ENCODE measurements at regions not wholly inside any gene's neighbourhood (a gene's known extent, or its start where the extent isn't known, plus 50 kb on each side); places are given as distances from the start of the nearest gene placed in this dataset.
"Not testable (repeated sequence)": the region's sequence is repeated elsewhere in the genome, so short reads cannot be mapped to it uniquely, and the experiment has no call there.

DNA sequence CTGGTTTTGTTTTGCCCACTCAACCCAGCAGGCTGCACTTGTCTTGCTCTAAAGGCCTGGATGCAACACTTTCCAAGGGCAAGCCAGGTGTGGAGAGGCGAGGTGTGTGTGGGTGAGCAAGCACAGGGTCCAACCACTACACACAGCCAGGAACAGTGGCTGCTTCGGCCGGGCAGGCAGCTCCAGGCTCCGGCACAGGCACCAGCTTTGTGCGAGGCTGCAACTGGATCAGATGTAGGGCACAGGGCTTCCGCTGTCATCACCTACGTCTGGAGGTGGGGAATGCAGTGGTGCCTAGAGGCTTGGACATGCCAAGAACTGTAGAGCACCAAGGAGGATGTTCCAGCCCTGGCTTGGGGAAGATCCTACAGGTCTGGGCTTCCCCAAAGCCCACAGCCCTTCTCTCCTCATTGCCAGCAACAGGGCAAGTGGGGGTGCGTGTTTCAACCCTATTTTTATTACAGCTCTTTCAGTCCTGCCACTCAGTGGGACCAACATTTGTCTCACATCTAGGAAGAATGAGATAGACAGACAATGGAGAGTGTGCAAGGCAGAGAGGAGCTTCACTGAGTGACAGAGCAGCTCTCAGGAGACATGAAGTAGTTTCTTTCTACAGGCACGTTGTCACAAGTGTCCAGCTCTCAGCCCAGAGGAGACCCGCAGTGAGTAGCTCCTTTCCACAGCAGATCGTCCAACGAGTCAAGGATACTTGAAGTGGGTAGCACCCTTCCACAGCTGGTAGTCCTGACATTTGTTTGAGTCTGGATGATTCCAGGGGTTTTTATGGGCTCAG, 622.2 kb downstream of the CDH9 start:
- DNase-seq (ENCODE audit: low read depth), result no peak

DNA sequence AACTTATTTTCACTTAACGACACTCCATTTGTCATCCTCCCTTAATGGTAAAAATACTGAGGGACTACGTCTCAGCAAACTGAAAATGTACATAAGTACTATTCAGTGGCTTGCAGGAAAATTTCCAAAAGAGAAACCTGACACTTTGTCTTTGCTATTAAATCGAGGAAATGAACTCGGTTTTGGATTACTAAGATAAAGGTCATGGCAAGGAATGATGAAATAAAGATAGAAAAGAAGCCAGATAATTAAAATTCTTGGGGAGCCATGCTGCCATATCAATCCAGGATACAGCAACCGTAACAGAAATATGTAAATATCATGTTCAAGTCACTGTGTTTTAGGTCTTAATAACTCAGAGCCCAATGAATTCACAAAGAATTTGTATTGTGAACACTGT, 647.8 kb downstream of the CDH9 start:
- no peak for DNase-seq (ENCODE audit: low read depth)

DNA sequence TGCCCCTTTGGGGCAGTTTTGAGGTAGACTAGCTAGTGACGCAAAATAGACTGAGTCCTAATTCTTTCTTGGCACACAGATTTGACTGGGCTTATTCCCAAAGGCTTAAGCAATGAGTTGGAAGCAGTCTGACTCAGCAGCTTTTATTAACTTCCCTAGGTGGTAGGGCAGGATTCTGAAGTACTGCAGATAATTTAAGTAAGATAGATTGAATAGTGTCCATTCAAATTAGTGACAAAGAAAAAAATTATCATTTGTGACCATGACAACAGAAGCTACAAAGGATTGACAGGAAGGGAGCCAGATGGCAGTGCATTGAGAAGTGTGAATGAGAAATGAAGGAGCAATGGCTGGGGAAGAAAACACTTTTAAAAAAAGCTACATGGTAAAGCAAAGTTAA, 649.4 kb downstream of the CDH9 start:
- no peak for DNase-seq (ENCODE audit: low read depth)

DNA sequence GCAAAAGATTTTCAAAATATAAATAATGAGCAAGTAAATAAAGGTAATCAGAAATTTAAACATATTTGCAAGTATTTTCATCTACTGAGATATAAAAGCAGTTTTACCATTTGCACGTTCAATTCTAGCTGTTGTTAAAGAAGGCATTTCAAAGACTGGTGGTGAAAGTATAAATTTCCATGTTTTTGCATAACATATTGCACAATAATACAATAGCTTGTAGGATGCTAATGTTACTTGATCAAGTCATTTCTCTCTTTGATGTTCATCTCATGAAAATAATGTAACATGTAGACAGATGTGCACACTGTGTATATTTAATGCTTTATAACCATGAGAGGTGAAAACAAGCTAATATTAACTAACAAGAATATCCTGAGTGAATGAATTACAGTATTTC, 651.9 kb downstream of the CDH9 start:
- no peak for DNase-seq (ENCODE audit: low read depth)

GRCh38 chr5:26364624-26365023, 673.8 kb downstream of the CDH9 start:
- not testable (repeated sequence) for DNase-seq (ENCODE audit: low read depth)

DNA sequence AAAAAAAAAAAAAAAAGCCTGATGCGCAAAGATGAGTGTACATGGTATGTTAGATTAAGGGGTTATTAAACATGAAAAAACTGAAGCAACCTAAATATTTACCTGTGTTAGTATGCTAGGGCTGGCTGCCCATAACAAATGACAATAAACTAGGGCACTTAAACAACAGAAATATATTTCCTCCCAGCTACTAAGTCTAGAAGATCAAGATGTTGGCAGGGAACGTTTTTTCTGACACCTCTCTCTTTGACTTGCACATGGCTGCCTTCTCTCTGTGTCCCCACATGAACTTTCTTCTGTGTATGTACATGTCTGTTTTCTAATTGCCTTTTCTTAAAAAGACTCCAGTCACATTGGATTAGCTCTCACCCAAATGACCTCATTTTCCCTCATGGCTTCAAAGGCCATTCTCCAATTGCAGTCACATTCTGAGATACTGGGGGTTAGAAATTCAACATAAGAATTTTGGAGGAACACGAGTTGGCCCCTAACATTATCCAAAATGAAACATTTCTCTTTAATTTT, 694.5 kb downstream of the CDH9 start:
- DNase-seq (ENCODE audit: low read depth), result no peak

GRCh38 chr5:26339576-26339975, 698.8 kb downstream of the CDH9 start:
- DNase-seq (ENCODE audit: low read depth), result no peak

DNA sequence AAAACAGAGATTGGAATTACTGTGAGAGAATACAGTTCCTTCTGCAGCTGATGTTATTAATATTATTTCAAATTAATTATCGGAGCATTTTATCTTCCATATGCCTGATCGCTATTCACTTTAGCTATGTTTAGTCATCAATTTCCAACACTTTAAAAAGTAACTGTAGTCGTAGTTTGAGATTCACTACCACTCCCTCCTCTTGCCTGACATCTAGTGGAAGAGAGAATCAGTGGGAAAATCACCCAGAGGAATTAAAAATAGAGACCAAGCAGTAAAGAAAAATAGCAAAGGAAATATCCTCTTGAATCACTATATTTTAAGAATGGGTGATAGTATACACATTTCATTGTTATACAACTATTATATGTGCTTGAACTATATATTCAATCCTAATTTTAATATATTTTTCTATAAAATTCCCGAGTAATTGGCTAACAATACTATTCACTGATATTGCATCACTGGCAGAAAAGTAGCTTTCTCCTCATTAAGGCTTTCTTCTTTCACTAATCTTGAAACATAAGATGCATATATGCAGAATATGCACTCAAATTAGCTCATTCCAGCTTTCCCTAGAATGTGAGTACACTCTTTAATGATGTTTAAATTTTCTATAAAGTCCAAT, 708.7 kb downstream of the CDH9 start:
- DNase-seq (ENCODE audit: low read depth), result peak; percentile 0

- no peak for DNase-seq (ENCODE audit: low read depth)
Observed at GRCh38 chr5:26326153-26326759, 712.1 kb downstream of the CDH9 start.

DNA sequence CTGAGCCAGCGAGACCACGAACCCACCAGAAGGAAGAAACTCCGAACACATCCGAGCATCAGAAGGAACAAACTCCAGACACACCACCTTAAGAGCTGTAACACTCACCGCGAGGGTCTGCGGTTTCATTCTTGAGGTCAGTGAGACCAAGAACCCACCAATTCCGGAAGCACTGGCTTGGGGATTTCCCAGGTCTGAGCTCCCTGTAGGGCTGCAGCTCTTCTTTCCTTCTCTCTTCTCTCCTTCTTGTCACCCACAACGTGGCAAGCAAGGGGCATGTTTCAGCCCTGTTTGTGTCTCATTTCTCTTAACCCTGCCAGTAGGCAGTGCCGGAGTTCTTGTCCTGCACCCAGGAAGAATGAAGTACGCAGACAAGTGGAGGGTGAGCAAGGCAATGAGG, 713.0 kb downstream of the CDH9 start:
- not testable (repeated sequence) for DNase-seq (ENCODE audit: low read depth)

DNA sequence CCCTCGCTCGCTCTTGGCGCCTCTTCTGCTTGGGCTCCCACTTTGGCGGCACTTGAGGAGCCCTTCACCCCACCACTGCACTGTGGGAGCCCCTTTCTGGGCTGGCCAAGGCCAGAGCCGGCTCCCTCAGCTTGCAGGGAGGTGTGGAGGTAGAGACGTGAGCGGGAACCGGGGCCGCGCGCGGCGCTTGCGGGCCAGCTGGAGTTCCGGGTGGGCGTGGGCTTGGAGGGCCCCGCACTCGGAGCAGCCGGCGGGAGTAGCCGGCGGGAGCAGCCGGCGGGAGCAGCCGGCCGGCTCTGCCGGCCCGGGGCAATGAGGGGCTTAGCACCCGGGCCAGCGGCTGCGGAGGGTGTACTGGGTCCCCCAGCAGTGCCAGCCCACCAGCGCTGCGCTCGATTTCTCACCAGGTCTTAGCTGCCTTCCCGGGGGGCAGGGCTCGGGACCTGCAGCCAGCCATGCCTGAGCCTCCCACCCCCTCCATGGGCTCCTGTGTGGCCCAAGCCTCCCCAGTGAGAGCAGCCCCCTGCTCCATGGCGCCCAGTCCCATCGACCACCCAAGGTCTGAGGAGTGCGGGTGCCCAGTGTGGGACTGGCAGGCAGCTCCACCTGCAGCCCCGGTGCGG, 714.0 kb downstream of the CDH9 start:
- not testable (repeated sequence) for DNase-seq (ENCODE audit: low read depth)

GRCh38 chr5:26323794-26324193, 714.6 kb downstream of the CDH9 start:
- DNase-seq (ENCODE audit: low read depth), result no peak

DNA sequence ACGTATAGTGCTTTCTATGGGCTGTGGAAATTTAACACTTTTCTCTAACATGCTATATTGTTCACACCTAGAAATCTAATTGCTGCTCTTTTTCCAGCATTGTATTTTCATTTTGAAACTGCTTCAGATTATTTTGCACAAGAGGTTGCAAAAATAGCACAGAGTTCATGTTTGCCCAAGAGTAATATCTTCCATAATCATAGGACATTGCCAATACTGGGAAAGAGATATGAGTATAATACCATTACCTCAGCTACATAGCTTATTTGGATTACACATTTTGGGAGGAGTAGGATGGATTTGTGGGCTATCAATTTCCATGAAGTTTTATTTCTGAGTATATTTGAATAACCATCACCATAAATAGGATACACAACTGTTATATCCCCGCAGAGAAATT, 717.1 kb downstream of the CDH9 start:
- no peak for DNase-seq (ENCODE audit: low read depth)

- no peak for DNase-seq (ENCODE audit: low read depth)
Observed at GRCh38 chr5:26310415-26310814, 728.0 kb downstream of the CDH9 start.

DNA sequence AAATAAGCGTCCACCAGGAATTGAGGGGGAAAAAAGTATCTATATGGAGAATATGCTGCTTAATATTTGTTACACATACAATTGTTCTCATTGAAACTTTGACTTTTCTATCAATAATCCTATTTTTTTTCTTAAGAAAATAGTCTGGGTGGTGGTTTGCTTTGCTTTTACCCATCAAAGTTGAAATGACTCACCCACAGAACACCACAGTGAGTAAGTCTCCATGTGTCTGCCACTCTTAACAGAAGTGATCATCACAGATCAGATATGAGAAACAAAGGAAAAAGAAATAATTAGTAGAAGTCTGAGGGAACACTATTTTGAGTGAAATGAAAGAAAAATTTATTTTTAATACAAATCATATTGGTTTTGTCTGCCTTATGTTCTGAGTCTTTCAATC, 742.8 kb downstream of the CDH9 start:
- DNase-seq (ENCODE audit: low read depth), result no peak

GRCh38 chr5:26282190-26282589, 756.2 kb downstream of the CDH9 start:
- no peak for DNase-seq (ENCODE audit: low read depth)

DNA sequence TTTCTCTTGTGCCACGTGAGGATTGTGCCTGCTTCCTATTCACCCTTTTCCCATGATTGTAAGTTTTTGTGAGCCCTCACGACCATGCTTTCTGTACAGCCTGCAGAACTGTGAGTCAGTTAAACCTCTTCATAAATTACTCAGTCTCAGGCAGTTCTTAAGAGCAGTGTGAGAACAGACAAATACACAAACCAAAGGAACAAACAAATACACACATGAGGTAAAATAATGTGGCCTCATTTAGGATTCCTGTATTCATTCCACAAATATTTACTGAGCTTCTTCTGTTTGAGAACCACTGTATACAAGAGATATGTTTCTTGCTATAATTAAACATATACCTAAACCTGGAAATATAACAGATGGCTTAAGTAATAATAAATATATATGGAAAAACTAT, 760.3 kb downstream of the CDH9 start:
- no peak for DNase-seq (ENCODE audit: low read depth)

DNA sequence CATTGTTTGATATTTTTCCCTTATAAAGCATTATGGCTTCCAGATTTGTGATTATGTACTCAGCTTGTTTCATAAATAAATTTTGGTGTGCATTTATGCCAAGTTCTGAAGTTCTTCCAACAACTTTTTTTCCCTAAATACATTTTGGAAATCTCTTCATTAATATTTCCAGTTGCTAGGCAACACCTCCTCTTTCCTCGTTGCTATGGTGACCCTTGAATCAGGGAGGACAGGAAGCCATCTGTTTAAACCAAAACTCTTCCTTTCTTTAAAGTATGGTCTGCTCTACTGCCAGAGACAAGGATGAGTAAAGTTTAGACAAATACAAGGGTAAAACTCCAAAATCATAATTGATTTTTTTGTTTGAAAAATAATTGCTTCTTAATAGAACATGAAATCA, 779.3 kb downstream of the CDH9 start:
- no peak for DNase-seq (ENCODE audit: low read depth)

GRCh38 chr5:26245321-26245720, 793.1 kb downstream of the CDH9 start:
- no peak for DNase-seq (ENCODE audit: low read depth)

GRCh38 chr5:26239588-26239987, 798.8 kb downstream of the CDH9 start:
- DNase-seq (ENCODE audit: low read depth), result no peak

- DNase-seq (ENCODE audit: low read depth), result no peak
Observed at GRCh38 chr5:26237489-26237888, 800.9 kb downstream of the CDH9 start.

GRCh38 chr5:26236936-26237335, 801.5 kb downstream of the CDH9 start:
- DNase-seq (ENCODE audit: low read depth), result no peak

Measured in myocyte (in vitro differentiated cells).